ENCODE measurements at regions not wholly inside any gene's neighbourhood (a gene's known extent, or its start where the extent isn't known, plus 50 kb on each side); places are given as distances from the start of the nearest gene placed in this dataset.
"Not testable (repeated sequence)": the region's sequence is repeated elsewhere in the genome, so short reads cannot be mapped to it uniquely, and the experiment has no call there.

DNA sequence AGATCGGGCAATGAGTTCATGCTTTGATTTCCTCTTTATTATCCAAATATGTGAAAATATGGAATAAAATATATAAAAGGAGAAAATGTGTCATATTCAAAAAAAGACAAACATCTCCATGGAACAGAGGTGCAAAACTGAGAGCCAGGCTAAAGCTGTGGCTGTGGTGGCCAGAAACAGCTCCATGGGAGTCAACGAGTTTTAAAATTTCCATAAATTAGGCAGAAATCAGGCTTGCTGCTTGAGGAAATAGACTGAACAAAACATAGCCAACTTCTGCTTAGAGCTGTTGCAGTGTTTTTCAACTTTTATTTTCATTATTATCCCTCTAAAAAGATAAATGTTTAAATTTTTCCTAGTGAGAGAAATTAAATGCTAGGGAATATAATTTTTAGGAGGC, 110.8 kb upstream of the SLC30A5 start:
- intact Hi-C loops (cut with DNase I) = no loop called here
- DNase-seq (ENCODE audit: missing footprints) = no peak
- no peak for ATAC-seq

DNA sequence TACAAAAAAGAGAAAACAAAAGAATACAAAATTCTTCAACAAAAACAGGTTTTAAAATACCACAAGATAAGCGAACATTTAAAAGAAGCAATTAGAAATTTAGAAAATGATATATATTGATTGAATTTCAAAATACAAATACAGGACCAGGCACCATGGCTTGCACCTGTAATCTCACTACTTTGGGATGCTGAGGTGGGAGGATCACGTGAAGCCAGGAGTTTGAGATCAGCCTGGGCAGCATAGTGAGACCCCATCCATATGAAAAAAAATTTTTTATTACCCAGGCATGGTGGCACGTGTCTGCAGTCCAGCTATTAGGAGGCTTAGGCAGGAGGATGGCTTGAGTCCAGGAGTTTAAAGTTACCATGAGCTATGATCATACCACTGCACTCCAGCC, 109.9 kb upstream of the SLC30A5 start:
- intact Hi-C loops (cut with DNase I) = no loop called here
- no peak for ATAC-seq
- DNase-seq (ENCODE audit: missing footprints) = no peak

DNA sequence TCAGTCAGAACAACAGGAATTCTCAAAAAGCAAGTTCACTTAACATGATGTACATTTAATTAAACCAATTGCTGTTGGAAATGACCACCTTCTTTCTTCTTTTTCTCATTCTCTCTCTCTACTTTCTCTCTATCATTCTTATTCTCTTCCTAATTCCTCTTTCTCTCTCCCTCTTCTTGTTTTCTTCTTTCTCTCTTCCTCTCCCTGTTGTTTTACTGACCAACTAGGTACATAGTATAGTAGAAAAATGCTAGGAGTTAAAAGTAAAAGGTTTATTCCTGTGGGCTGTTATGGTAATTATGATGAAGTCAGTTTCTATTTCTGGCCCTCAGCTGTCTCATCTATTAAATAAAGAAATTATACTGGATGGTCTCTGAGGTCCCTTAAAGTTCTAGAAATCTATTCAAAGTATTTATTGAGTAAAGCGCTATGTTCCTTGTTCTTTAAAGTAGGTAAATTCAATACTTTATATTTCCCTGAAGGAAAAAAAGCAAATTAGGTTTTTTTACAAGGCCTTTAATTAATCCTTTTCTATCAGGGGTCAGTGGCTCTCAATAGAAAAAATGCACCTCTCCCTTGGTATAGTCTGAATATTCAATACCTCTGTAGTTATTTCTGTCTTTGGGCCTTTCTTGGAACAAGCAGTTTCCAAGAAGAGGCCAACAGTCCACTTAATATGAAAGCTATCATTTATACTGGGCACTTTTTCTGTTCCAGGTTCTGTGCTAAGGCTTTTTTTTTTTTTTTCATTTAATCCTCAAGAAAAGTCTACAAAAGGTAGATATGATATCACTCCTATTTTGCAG, 102.3 kb upstream of the SLC30A5 start:
- intact Hi-C loops (cut with DNase I) = no loop called here
- no peak for ATAC-seq

DNA sequence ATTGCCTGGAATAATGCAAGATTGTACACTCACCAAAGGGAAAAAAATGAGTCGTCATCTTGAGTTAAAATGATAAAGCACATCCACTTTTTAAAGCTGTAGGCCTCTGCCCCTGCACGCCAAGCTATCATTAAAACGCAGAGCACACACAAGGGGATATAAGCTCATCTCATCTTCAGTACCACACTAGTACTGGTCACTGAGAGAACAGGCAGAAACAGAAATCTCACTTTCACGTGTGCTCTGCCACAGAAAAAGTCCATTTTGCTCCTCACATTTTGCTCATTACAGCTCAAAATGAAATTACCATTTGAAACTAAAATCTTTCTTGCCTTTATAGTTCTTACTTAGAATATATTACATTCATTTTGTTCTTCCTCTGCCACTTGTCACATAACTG, 99.2 kb upstream of the SLC30A5 start:
- no peak for ATAC-seq
- intact Hi-C loops (cut with DNase I) = no loop called here
- no peak for DNase-seq (ENCODE audit: missing footprints)

More for the DNA sequence above, 102.3 kb upstream of the SLC30A5 start:
- no peak for DNase-seq (ENCODE audit: missing footprints)

DNA sequence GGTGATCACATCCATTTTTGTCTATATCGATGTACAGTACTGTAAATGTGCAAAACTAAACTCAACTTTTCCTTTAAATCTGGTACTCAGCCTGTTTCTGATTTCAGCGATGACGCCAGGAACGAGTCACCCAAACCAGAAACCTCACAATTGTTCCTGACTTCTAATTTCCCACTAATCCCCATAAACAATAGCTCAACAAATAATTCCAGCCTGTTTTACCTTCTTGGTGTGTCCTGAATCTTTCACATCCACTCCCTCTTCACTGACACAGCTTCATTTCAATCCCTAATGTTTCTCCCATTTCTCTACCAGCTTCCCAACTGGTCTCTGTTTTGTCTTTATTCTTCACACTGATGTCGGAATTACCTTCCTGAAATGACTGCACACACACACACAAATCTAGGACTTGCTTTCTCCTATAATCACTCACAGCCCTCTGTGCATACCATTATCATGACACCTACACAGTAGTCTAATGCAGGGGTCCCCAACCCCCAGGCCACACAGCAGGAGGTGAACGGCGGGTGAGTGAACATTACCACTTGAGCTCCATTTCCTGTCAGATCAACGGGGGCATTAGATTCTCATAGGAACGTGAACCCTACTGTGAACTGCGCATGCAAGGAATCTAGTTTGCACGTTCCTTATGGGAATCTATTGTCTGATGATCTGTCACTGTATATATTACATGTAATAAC, 97.8 kb upstream of the SLC30A5 start:
- intact Hi-C loops (cut with DNase I) = no loop called here
- no peak for ATAC-seq
- no peak for DNase-seq (ENCODE audit: missing footprints)

DNA sequence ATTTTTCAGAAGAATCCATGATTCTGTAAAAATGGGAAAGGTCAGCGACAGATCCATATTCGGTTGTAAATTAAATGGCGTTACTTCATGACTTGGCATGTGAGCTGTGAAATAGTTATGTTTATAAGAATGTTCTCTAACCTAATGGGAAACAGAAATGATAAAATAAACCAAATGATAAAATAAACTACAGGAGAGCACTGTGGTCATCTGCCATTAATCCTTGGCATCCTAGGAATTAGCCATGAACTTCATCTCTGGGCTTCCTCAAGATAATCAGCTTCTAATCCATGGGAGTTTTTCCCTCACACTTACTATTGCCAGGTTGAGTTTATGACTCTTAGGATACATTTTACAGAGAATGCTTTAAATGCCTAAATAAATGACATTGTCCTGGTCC, 94.6 kb upstream of the SLC30A5 start:
- intact Hi-C loops (cut with DNase I) = no loop called here
- DNase-seq (ENCODE audit: missing footprints) = no peak

DNA sequence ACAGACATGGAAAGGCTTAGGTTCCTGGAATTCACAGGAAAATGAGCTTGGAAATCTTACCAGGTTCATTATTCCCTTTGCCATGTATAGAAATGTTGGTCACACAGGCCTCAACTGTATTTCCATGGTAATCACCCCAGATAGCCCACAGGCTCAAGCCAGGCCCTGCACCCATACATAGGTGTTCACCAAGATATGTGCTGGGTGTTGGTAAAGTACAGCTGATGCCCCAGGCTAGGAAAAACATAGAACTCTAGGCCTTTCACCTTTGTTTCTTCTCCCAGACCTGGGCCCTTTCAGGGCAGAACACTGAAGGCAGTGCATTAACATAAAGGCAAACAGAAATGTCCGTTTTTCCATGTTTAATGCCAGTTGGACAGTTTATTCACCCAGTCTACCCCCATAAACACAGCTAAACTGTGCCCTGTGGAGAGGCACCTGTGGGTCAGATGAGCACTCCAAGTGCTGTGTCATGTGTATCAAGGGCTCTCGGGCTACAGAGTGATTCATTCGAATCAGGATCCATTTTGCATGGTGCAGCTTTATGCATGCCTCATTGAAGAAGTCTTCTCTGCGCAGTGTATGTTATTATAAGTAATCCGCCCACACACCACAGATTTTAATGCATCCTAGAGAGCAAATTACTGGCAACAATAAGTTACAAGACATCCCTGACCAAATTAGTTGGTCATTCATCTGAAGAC, 93.4 kb upstream of the SLC30A5 start:
- DNase-seq (ENCODE audit: missing footprints) (no peak), ATAC-seq (no peak)
- intact Hi-C loops (cut with DNase I) = no loop called here

More for the DNA sequence above, 94.6 kb upstream of the SLC30A5 start:
- ATAC-seq = no peak

DNA sequence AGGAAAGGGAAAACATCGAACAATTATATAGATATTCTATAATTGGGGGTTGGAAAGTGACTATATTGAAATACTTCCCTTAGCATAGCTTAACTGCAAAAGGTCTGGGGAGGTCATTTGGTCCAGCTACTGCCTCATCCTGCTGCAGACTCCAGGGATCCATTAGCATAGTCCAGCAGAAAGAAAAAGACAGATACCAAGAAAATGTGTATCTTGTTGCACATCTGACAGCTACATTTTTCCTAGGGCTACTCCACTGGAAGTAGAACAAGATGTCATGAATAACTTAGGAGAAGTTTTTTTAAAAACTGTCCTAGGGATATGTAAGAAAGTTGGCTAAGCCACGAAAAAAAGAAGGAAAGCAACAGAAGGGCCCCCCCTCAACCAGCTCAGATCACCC, 92.9 kb upstream of the SLC30A5 start:
- no peak for DNase-seq (ENCODE audit: missing footprints)
- ATAC-seq = no peak
- intact Hi-C loops (cut with DNase I) = no loop called here

DNA sequence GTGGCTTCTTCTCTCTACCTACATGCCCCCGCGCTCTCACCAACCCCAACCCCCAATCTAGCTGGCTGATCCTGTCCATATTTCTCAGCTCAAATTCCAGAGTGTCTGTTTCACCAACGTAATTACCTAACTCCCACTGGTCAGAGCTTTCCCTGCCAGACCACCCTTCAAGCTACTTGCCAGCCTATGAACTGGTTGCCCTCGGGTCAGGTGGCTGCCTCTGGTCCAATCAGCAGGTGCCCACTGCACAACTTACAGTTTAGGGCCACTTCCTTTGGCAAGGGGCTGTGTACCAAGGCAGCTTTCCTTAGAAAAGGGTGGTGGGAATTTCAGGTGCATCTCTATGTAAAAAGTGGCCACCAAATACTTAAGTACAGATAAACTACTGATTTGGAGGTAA, 92.2 kb upstream of the SLC30A5 start:
- no peak for ATAC-seq
- intact Hi-C loops (cut with DNase I) = no loop called here
- DNase-seq (ENCODE audit: missing footprints) = no peak

DNA sequence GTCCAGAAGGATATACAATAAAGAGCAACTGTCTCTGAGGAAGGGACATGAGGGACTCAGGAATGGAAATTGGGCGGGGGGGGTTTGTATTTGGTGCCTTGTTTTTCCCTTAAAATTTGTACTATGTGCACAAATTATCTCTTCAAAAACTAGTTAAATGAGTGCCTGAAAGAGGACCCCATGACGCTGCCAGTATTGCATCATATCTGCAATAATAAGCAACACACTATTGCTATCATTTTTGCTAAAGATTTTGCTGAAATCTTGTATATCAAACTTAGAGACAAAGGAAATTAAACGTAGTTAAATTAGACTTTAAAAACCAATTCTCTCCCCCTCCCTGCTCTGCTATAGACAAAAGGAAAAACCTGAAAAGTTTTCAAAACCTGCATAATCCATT, 89.7 kb upstream of the SLC30A5 start:
- ATAC-seq (no peak), DNase-seq (ENCODE audit: missing footprints) (no peak)
- intact Hi-C loops (cut with DNase I) = no loop called here

DNA sequence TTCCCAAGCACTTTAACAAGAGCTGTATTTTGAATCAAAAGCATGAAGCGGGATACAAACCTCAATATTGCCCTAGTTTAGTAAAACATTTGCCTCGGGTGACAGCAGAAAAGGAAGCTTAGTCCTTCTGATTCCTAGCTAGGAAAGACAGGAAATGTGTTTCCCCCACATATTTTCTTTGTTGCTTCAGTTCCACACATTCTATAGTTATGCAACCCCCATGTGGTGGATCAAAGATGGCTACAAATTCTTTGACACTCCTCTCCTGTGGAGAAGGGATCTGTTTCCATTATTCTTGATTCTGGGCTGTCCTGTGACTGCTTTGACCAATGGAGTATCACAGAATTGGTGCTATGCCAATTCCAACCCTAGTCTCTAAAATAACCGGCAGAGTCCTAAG, 89.1 kb upstream of the SLC30A5 start:
- DNase-seq (ENCODE audit: missing footprints) = no peak
- intact Hi-C loops (cut with DNase I) = loop anchor here (5.0 kb wide), 1 partner anchor 717 kb away; no protein-coding TSS in a partner anchor
- no peak for ATAC-seq

DNA sequence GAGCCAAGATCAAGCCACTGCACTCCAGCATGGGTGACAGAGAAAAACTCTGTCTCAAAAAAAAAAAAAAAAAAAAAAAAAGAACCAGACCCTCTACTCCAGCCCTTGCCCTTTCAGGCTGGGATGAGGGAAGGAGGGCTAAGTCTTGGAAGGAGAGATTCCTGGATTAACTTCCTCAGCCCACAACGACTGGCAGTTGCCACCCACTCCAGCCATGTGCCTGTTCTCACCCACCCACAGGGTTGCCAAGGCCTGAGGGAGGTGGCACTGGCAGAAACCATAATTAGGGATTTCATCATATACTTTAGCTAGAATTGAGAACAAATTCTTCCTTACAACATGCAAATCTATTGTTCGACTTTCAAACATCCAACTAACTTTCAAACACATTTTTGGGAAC, 87.8 kb upstream of the SLC30A5 start:
- DNase-seq (ENCODE audit: missing footprints) = no peak
- no peak for ATAC-seq
- intact Hi-C loops (cut with DNase I) = loop anchor here (5.0 kb wide), 1 partner anchor 719 kb away; no protein-coding TSS in a partner anchor

DNA sequence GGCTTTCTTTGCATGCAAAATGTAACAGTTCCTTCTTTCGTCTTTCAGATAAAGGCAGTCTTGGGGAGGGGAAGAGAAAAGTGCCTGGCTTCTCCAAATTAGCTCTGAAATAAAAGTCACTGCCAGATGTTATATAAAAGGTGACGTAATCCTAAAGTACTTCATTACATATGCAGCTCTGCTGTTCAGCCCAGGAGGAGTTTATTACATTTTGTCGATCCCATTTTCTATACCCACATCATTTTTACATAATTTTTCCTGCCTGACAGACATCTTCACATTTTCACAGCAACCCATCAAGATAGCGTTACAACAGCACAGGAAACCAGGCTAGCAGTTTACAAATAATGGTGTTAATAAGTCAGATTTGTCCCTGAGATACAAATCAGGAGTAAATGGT, 86.7 kb upstream of the SLC30A5 start:
- no peak for ATAC-seq
- DNase-seq (ENCODE audit: missing footprints) = no peak
- intact Hi-C loops (cut with DNase I) = loop anchor here (5.0 kb wide), 1 partner anchor 720 kb away; no protein-coding TSS in a partner anchor

DNA sequence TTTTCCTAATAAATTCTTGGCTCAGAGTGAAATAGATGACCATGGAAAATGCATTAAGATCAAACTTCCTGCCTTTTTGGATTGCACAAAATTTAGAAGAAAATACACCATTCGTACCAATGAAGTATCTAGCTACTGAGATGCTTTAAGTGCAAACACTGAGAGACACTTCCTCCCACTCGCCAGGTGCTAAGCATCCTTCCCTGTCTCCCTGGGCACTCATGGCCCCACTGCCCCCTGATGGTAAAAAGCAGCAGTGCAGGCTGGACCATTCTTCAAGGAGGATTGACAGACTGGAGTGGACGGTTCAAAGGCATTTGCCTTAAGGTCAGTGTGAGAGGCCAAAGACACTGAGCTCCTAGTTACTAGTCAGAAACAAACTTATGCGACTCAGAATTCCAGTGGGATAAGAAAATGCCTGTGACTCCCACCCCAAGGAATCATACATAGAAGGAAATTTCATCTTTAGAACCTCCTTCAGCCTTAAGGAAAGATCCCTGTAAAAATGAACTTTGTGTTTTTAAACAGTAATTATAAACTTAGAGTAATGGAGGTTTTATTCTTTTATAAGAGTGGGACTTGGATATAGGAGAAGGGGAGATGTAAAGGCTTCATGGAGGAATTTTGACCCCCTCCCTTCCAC, 86.0 kb upstream of the SLC30A5 start:
- intact Hi-C loops (cut with DNase I) = loop anchor here (5.0 kb wide), 1 partner anchor 721 kb away; no protein-coding TSS in a partner anchor
- ATAC-seq (peak; percentile 75), DNase-seq (ENCODE audit: missing footprints) (no peak)

DNA sequence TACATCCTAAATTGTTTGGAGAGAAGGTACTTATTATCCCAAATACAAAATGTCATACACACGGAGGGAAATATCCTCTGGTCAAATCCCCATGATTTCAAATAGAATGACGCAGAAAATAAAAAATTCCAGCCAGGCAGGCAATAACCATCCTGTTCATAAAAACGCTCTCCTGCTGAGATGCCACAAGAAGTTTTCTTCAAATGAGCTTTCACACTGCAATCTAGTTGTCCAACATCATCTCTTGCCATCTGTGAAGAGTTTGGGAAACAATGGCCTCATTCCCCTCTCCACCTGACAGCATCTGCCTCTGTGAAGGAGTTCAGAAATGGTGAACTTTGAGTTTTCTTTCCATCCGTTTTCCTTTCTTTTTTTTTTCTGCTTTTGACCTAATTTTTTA, 83.3 kb upstream of the SLC30A5 start:
- DNase-seq (ENCODE audit: missing footprints) = no peak
- intact Hi-C loops (cut with DNase I) = no loop called here
- no peak for ATAC-seq

DNA sequence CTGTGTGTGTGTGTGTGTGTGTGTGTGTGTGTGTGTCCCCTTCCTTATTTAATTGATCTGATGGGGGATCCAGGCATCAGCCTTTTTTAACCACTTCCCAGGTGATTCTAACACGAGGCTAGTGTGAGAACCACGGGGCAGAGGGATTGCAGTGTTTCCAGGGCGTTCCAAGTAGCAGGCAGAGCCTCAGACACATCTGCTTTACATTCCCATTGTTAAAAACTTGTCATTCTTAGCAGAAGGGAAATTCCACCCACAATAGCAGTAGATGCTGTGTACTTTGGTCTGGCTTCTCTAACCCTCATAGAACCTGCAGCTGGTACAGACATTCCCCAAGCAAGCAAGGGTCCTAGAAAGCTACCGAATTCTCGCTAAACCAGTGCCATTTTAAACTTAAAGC, 81.9 kb upstream of the SLC30A5 start:
- DNase-seq (ENCODE audit: missing footprints) = no peak
- intact Hi-C loops (cut with DNase I) = no loop called here
- no peak for ATAC-seq

DNA sequence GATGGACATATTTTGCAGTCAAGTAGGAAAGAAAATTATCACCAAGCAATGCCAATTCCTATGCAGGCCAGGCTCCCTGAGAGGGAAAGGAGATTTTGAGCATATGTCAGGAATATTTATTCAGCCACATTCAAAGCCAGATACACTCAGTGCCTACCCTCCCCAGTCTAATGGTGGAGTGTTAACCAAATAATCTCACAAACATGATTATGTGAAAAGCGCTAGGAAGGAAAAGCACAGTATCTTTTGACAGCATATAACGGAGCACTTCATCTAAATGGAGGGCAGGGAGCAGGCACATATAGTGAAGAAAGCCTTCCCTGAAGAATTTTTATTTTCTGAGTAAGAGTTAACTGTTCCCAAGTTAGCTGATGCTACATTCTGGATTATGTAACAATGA, 80.3 kb upstream of the SLC30A5 start:
- ATAC-seq (no peak), DNase-seq (ENCODE audit: missing footprints) (no peak)
- intact Hi-C loops (cut with DNase I) = no loop called here

DNA sequence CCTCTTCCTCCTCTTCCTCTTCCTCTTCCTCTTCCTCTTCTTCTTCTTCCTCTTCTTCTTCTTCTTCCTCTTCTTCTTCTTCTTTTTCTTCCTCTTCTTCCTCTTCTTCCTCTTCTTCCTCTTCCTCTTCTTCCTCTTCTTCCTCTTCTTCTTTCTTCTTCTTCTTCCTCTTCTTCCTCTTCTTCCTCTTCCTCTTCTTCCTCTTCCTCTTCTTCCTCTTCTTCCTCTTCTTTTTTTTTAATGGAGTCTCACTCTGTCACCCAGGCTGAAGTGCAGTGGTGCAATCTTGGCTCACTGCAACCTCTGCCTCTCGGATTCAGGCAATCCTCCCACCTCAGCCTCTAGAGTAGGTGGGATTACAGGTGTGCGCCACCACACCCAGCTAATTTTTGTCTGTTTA, 79.8 kb upstream of the SLC30A5 start:
- intact Hi-C loops (cut with DNase I); ATAC-seq; DNase-seq (ENCODE audit: missing footprints): not testable (repeated sequence)

DNA sequence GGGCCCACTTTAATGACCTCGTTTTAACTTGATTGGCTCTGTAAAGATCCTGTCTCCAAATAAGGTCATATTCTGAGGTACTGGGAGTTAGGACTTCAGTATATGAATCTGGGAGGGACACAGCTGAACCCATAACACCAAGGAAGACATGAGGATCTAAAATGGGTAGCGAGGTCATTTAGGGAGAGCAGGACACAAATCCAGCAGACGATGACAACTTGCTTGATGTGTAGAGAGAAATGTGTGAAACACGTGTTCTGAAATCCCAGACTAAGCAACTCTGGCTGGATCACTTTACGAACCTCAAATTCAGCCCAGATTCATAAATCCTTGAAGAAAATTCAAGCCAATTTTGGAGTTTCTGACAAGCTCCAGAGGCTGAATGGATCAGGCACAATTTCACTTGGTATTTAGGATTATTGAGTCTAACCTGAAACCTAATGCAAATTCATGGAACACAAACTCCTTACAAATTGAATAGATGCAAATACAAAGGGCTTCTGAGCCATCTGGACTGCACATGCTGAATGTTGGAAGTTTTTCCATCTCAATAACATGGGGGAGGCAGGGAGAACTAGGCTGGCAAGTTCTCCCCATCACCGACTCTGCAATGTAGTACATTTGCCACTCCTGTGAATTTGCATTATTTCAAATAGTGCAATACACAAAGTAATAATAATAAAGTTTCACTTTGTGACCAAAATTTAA, 74.0 kb upstream of the SLC30A5 start:
- intact Hi-C loops (cut with DNase I) = no loop called here
- DNase-seq (ENCODE audit: missing footprints) = no peak
- no peak for ATAC-seq
